Hindlimb muscle (tissue), 1 donor: ENCODE measurements at regions not wholly inside any gene's neighbourhood (a gene's known extent, or its start where the extent isn't known, plus 50 kb on each side); places are given as distances from the start of the nearest gene placed in this dataset.
"Not testable (repeated sequence)": the region's sequence is repeated elsewhere in the genome, so short reads cannot be mapped to it uniquely, and the experiment has no call there.

ENCODE experiments used
- DNase-seq: peaks from one replicate; pipeline ENCODE4 v3.0.0-alpha.2; 2013

DNA sequence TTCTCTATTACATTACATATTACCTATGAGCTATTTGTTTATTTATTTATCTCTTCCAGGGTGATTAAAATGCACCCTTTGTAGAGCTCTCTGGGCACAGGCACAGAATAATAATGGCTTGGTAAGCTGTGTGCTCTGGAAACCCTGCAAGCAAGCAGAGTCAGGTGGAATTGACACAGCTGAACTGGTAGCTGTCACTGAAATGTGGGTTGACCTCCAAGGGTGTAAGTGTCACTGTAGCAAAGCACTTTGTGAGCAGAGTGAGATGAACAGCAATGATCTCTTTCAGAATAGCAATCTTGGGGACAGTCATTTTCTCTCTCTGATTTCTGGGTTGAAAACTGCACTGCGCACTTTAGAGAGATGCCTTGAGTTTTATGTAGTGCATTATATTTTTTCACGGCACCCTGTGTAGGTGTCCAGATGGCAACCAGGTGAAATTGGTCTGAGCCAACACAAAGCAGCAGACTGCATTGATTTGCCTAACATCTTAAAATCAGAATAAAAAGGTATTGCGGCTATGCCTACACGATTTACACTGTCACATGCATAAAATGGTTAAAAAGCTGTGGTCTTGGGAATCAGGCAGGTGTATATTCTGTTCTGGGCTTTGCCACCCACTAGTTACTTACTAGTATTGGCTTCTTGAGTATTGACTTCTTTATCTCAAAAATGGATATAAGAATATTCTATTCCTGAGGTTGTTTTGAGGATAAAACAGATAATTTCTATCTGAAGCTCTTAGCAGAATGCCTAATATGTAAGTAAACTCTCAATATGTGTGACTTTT lies 450.3 kb downstream of the RAPGEF2 start:
- no peak for DNase-seq

DNA sequence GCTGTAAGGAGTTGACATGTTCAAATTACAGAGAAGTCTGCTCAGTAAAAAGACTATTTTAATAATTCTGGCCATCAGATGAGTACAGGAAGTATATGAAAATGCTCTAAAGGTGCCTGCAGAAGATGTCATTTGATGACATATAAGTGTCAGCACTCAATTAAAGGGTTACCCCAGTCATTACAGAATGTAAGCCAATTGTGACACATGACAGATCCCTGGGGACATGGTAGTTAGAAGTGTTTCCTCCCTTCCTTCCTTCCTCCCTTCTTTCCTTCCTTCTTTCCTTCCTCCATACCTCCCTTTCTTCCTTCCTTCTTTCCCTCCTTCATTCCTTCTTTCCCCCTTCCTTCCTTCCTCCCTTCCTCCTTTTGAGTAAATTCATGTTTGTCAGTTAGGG lies 453.0 kb downstream of the RAPGEF2 start:
- no peak for DNase-seq

DNA sequence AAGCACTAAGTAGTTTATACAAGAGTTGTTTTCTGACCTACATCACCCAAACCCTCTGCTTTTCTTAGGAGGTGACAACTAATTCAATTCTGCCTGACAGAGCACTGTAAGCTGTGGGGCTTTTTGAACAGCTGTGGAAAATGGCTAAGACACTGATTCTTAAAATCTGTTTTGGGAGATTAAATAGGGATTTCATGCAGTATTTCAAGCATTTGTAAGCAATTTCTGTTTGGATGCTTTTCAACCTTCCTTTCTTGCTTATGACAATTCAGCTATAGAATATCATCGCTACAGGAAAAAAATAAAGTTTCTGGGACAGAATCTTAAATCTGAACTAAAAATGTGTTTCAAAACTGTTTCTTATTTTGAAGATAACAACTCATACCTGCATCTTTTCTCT lies 459.5 kb downstream of the RAPGEF2 start:
- DNase-seq, result peak; percentile 26

DNA sequence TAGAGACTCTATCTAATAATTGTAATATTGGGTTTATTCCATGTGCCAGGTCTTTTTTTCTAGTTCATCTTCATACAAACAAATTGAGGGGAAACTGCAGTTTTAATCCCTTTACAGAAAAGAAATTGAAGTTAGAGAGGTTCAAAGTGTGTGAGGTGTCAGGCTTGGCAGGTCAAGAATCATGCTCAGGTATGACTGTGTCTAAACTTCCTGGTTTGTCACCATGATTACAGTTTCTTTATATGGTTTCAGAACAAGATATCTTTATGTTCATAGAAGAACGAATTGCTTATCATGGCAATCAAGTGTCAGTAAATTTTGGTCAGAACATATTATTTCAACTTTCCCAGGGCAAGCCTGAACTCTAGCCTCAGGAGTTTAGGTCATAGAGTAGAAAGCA lies 460.4 kb downstream of the RAPGEF2 start:
- DNase-seq, result no peak

GRCh38 chr4:159564615-159565014 lies 461.7 kb downstream of the RAPGEF2 start:
- no peak for DNase-seq

GRCh38 chr4:159566786-159567185 lies 463.9 kb downstream of the RAPGEF2 start:
- no peak for DNase-seq

DNA sequence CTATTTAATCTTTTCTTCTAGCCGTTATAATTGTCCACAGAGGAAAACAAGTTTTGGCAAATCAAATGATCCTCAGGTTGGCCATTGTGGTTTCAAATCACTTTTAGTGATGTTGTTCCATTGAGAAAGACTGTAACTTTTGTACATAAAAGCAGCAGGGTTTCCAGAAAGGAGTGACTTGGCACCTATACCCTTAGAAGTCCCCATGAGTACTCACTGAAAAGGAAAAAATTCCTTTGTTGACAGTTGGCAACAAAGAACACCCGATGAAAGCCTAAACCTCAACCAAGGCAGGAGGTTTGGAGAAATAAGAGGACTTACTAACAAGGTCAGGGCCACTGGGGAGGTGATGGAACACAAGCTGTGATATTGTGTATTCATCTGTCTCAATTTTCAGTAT lies 474.4 kb downstream of the RAPGEF2 start:
- DNase-seq, result no peak

GRCh38 chr4:159582685-159583084 lies 479.8 kb downstream of the RAPGEF2 start:
- DNase-seq, result no peak

GRCh38 chr4:159592898-159593556 lies 490.1 kb downstream of the RAPGEF2 start:
- no peak for DNase-seq

- no peak for DNase-seq
Measured at GRCh38 chr4:159593681-159594080, 490.8 kb downstream of the RAPGEF2 start.

DNA sequence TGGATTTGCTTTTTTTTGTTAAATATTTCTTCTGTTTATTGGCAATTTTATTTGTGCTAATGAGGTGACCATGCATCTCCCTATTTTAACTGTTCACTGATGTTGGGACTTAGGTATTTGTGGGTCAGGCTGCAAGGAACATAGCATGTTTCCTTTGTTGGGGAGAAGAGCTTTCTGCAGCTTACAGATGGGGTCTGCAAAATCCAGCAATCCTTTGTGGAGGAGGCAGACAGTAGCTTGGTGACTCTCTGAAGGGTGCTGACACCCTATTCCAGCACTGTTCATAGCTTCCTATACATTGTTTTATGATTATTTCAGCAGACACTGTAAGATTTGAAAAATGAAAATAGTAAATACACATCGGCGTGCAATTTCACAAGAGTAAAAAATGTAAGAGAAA lies 491.7 kb downstream of the RAPGEF2 start:
- no peak for DNase-seq

DNA sequence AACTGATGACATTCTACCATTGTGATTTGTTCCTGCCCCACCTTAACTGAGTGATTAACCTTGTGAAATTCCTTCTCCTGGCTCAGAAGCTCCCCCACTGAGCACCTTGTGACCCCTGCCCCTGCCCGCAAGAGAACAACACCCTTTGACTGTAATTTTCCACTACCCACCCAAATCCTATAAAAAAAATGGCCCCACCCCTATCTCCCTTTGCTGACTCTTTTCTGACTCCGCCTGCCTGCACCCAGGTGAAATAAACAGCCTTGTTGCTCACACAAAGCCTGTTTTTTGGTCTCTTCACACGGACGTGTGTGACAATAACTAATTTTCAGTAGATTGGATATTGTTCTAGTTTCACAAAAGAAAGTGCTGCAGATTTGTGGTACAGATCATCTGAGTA lies 492.2 kb downstream of the RAPGEF2 start:
- not testable (repeated sequence) for DNase-seq

GRCh38 chr4:159598602-159599001 lies 495.7 kb downstream of the RAPGEF2 start:
- no peak for DNase-seq

DNA sequence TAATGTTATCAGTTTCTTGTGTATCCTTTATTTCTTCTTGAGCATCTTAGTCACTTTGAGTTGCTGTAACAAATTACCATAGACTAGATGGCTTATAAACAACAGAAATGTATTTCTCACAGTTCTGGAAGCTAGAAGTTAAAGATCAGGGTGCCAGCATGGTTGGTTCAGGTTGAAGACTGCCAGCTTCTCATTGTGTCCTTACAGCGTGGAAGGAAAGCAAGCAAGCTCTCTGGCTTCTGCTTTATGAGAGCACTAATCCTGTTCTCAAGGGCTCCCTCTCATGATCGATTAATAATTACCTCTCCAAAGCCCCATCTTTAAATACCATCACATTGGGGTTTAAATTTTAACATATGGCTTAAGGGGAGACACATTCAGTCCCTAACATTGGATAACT lies 497.2 kb downstream of the RAPGEF2 start:
- DNase-seq, result no peak

DNA sequence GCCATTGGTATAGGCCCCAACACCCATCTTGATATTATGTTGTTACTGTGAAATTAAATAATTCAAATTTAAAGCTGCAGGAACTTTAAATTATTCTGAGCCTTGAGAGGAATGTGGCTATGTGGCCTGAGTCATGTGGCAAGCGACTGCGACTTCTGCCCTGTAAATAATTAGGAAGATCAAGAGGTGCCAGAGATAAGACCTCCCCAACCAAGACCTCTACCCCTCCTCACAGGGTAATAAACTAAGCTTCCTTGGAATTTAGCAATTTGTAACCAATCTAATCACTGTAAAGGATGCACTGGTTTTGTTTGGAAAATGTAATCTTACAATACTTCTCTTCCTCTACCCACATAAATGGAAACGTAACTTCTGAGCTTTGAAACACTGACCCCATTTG lies 501.9 kb downstream of the RAPGEF2 start:
- DNase-seq, result no peak

DNA sequence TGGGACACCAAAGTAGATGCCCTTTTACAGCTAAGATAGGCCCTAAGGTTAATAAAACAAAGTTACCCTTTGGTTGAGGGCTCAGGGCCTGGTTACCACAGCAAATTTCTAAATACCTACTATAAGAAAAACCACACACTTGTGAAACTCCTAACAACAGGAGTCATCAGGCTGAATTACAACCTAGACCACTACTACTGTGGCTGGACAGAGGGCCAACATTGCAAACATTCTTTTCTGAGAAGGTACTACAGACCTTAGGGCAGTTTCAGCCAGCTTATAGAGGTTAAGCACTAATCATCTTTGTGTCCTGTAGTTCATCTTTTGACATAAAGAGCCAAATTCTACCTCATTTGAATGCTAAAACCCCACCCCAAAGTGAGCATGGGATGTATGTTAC lies 504.0 kb downstream of the RAPGEF2 start:
- no peak for DNase-seq

DNA sequence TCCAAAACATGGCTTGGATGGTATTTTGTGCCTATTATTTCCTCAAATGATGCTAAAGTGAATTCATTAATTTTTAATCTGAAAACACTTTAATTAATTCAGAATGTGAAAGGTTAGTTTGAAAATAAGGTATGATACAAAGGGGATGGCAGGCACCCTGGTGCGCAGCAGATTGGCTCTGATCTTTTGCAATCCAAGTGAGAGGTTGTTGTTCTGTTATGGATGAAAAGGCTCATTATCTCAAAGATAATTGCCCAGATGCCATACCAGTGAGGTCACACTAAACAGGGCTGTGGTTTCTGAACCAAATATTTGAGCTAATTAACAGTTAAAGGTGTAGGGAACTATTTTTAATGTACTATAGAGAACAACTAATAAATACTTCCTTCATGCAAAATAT lies 504.9 kb downstream of the RAPGEF2 start:
- DNase-seq, result no peak

GRCh38 chr4:159608436-159608835 lies 505.6 kb downstream of the RAPGEF2 start:
- no peak for DNase-seq

DNA sequence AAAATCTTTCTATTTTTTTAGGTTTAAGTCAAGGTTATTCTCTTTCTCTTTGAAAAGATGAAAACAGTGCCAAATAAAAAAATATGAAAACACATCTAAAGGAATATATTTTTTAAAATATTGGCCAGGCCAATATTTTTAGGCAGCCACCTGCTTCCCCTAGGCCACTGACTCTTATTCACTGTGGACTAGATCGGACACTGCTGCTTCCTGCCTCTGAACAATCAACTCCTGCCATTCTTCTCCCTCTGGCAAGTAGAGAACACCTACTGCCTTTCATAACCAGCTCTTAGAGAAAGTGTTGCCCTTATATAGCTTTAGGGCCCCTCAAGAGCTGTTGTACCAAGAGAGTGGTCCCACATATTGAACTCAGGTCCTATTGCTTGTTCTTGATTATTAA lies 529.2 kb downstream of the RAPGEF2 start:
- no peak for DNase-seq

DNA sequence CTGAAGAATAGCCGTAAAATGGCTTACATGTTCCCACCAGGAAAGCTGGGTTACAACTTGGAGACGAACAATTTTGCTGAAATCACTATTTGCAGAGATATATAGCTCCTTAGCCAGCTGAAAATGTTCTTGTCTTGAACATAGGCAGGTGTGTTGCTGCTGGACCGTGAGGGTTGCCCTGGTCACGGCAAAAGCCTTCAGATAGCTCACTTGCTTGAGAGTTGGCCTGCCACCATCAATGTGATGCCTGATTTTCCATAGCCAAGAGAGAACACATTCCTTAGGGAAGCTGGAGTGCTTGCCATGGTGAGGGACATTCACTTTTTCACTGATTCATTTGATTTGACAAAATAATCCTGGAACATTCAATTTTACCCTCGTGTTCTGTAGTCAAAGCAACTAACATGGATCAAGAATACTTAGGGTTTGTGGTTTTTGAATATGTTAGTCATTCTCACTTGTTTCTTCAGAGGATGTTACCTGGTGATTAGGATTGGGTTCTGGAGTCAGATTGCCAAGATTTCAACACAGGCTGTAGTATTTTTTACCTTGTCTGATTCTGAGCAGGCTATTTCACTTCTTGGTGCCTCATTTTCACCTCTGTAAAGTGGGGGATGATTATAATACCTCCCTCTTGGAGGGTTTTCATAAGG lies 536.9 kb downstream of the RAPGEF2 start:
- no peak for DNase-seq

DNA sequence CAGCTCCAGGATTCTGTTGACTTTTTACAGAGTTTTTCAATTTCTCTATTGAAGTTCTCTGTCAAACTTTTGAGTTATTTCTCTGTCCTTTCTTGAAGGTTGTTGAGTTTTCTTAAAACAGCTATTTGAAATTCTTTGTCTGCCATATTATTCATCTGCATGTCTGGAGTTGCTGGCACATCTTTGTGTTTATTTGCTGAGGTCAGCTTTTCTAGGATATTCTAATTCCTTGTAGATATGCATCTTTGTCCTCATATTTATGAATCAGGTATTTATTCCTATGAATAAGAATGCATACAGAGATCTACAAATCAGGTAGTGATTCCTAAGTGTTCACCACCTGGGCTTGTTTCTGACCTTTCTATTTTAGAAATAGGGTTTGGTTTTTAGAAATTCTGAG lies 546.4 kb downstream of the RAPGEF2 start:
- no peak for DNase-seq

DNA sequence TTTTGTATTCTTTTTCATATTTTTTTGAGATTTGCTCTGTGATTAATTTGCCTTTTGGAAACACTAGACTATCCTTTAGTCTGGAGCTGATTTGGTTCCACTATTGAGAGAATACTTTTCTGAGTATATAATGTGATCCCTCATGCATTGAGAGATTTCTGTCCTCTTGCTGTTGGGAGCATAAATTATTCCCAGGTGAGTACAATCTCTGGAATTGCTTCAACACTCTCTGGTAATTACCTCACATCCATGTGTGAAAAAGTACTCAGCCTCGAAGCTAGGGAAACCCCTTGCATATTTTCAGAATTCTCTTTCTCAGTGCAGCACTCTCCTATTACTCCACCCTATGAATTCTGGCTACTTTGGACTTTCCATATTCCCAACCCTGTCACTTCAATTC lies 550.0 kb downstream of the RAPGEF2 start:
- no peak for DNase-seq

- DNase-seq, result no peak
Measured at GRCh38 chr4:159655547-159655946, 552.7 kb downstream of the RAPGEF2 start.

DNA sequence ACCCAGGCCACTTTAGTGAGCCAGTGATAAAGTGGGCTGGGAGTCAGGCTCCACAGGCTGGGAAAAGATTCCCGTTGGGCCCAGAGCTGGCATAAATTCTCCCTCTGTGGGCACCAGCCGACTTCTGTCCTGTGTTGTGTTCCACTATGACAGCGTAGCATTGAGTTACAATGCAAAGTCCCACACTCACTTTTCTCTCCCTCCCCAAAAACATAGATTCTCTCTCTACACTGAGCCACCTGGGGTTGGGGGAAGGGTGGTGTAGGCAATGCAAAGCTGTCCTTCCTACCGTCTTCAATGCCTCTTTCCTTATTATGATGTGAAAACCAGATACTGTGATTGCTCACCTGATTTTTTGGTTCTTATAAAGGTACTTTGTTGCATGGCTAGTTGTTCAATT lies 566.2 kb downstream of the RAPGEF2 start:
- no peak for DNase-seq
